ENCODE measurements at regions not wholly inside any gene's neighbourhood (a gene's known extent, or its start where the extent isn't known, plus 50 kb on each side); places are given as distances from the start of the nearest gene placed in this dataset.
A peak's percentile ranks its signal among the peaks of the same experiment; 100 is the strongest.

- TF ChIP-seq THAP12 (CRISPR knock-in tag; IDR thresholded peaks at IDR 0.05): no peak
- TF ChIP-seq ZNF121 (CRISPR knock-in tag; conservative IDR thresholded peaks at IDR 0.05): no peak
- 0 out of 2 replicates have a peak, but pooled peaks have one; percentile 44 for TF ChIP-seq ZNF79 (CRISPR knock-in tag; IDR thresholded peaks at IDR 0.05; ENCODE audit: low read depth)
- TF ChIP-seq, protein P1, sequence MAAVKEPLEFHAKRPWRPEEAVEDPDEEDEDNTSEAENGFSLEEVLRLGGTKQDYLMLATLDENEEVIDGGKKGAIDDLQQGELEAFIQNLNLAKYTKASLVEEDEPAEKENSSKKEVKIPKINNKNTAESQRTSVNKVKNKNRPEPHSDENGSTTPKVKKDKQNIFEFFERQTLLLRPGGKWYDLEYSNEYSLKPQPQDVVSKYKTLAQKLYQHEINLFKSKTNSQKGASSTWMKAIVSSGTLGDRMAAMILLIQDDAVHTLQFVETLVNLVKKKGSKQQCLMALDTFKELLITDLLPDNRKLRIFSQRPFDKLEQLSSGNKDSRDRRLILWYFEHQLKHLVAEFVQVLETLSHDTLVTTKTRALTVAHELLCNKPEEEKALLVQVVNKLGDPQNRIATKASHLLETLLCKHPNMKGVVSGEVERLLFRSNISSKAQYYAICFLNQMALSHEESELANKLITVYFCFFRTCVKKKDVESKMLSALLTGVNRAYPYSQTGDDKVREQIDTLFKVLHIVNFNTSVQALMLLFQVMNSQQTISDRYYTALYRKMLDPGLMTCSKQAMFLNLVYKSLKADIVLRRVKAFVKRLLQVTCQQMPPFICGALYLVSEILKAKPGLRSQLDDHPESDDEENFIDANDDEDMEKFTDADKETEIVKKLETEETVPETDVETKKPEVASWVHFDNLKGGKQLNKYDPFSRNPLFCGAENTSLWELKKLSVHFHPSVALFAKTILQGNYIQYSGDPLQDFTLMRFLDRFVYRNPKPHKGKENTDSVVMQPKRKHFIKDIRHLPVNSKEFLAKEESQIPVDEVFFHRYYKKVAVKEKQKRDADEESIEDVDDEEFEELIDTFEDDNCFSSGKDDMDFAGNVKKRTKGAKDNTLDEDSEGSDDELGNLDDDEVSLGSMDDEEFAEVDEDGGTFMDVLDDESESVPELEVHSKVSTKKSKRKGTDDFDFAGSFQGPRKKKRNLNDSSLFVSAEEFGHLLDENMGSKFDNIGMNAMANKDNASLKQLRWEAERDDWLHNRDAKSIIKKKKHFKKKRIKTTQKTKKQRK (IDR thresholded peaks at IDR 0.05; ENCODE audit: borderline replicate concordance, low read depth, low read length): no peak
- TF ChIP-seq, protein P2, sequence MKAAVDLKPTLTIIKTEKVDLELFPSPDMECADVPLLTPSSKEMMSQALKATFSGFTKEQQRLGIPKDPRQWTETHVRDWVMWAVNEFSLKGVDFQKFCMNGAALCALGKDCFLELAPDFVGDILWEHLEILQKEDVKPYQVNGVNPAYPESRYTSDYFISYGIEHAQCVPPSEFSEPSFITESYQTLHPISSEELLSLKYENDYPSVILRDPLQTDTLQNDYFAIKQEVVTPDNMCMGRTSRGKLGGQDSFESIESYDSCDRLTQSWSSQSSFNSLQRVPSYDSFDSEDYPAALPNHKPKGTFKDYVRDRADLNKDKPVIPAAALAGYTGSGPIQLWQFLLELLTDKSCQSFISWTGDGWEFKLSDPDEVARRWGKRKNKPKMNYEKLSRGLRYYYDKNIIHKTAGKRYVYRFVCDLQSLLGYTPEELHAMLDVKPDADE (conservative IDR thresholded peaks at IDR 0.05; ENCODE audit: control insufficient read depth, low read depth, low read length): no peak
- TF ChIP-seq ZNF12 (CRISPR knock-in tag; IDR thresholded peaks at IDR 0.05): no peak
- TF ChIP-seq, protein P3, sequence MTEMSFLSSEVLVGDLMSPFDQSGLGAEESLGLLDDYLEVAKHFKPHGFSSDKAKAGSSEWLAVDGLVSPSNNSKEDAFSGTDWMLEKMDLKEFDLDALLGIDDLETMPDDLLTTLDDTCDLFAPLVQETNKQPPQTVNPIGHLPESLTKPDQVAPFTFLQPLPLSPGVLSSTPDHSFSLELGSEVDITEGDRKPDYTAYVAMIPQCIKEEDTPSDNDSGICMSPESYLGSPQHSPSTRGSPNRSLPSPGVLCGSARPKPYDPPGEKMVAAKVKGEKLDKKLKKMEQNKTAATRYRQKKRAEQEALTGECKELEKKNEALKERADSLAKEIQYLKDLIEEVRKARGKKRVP (CRISPR knock-in tag; IDR thresholded peaks at IDR 0.05): peak; percentile 60; the same call in 1 of the 2 replicates
- TF ChIP-seq ZNF311 (CRISPR knock-in tag; IDR thresholded peaks at IDR 0.05): peak; percentile 87
Observed at GRCh38 chr13:95357875-95358274, 56.6 kb upstream of the ABCC4 start (continued).
